H9 (cell line): ENCODE measurements at regions not wholly inside any gene's neighbourhood (a gene's known extent, or its start where the extent isn't known, plus 50 kb on each side); places are given as distances from the start of the nearest gene placed in this dataset.

Source experiments
- DNase-seq: peaks from one replicate; pipeline ENCODE4 v3.0.0-alpha.2; 2017
- H2AFZ ChIP-seq: one replicate; pipeline ENCODE4 v1.6.1; 2013; ENCODE audit warnings: mild to moderate bottlenecking, low read length, control low read depth, moderate library complexity
- H2AK5ac ChIP-seq: 2 replicates; pipeline ENCODE4 v1.6.1; 2013; ENCODE audit warnings: low read length, control low read depth, mixed read lengths; ENCODE audit not compliant: insufficient read length
- H2BK120ac ChIP-seq: one replicate; pipeline ENCODE4 v1.6.1; 2013; ENCODE audit warnings: low read depth, mild to moderate bottlenecking, low read length, control low read depth, inconsistent platforms; ENCODE audit not compliant: poor library complexity, severe bottlenecking
- H2BK12ac ChIP-seq: 2 replicates; pipeline ENCODE4 v1.6.1; 2013; ENCODE audit warnings: low read length, control low read depth, mixed read lengths, low read depth; ENCODE audit not compliant: insufficient read length
- H2BK15ac ChIP-seq: 2 replicates; pipeline ENCODE4 v1.6.1; 2013; ENCODE audit warnings: low read depth, low read length, control low read depth
- H2BK20ac ChIP-seq: one replicate; pipeline ENCODE4 v1.6.1; 2013; ENCODE audit warnings: low read depth, mild to moderate bottlenecking, low read length, control low read depth, inconsistent platforms; ENCODE audit not compliant: poor library complexity, severe bottlenecking
- H2BK5ac ChIP-seq: 2 replicates; pipeline ENCODE4 v1.6.1; 2013; ENCODE audit warnings: low read length, control low read depth, mixed read lengths; ENCODE audit not compliant: insufficient read length
- H3K14ac ChIP-seq: 2 replicates; pipeline ENCODE4 v1.6.1; 2013; ENCODE audit warnings: low read length, control low read depth; ENCODE audit not compliant: insufficient read depth
- H3K18ac ChIP-seq: 2 replicates; pipeline ENCODE4 v1.6.1; 2013; ENCODE audit warnings: low read depth, mild to moderate bottlenecking, mixed read lengths, low read length, control low read depth; ENCODE audit not compliant: insufficient read length
- H3K23ac ChIP-seq: 2 replicates; pipeline ENCODE4 v1.6.1; 2013; ENCODE audit warnings: low read length, control low read depth, mixed read lengths, low read depth; ENCODE audit not compliant: insufficient read length
- H3K23me2 ChIP-seq: 2 replicates; pipeline ENCODE4 v1.6.1; 2013; ENCODE audit warnings: low read depth, mild to moderate bottlenecking, mixed read lengths, low read length, control low read depth; ENCODE audit not compliant: insufficient read length, poor library complexity, severe bottlenecking
- H3K27ac ChIP-seq: 2 replicates; pipeline ENCODE4 v1.5.1; 2013; ENCODE audit warnings: low read length, control low read depth, mixed read lengths, low read depth; ENCODE audit not compliant: insufficient read length
- H3K27me3 ChIP-seq: 2 replicates; pipeline ENCODE4 v1.6.1; 2013; ENCODE audit warnings: low read length, control low read depth, inconsistent platforms; ENCODE audit not compliant: insufficient read depth
- H3K4ac ChIP-seq: 2 replicates; pipeline ENCODE4 v1.6.1; 2013; ENCODE audit warnings: low read depth, mild to moderate bottlenecking, control low read depth, inconsistent platforms, low read length, moderate library complexity
- H3K4me1 ChIP-seq: 2 replicates; pipeline ENCODE4 v1.6.1; 2013; ENCODE audit warnings: low read length, control low read depth, inconsistent platforms; ENCODE audit not compliant: insufficient read depth
- H3K4me2 ChIP-seq: 2 replicates; pipeline ENCODE4 v1.6.1; 2013; ENCODE audit warnings: low read length, control low read depth, mixed read lengths; ENCODE audit not compliant: insufficient read length, insufficient read depth
- H3K56ac ChIP-seq: 2 replicates; pipeline ENCODE4 v1.6.1; 2013; ENCODE audit warnings: low read depth, mild to moderate bottlenecking, mixed read lengths, low read length, control low read depth; ENCODE audit not compliant: insufficient read length
- H3K79me1 ChIP-seq: 2 replicates; pipeline ENCODE4 v1.6.1; 2013; ENCODE audit warnings: low read depth, mild to moderate bottlenecking, moderate library complexity, low read length, control low read depth, inconsistent platforms; ENCODE audit not compliant: insufficient read depth, poor library complexity, severe bottlenecking
- H3K79me2 ChIP-seq: 2 replicates; pipeline ENCODE4 v1.6.1; 2013; ENCODE audit warnings: low read length, control low read depth, inconsistent platforms; ENCODE audit not compliant: insufficient read depth
- H3K9ac ChIP-seq: 2 replicates; pipeline ENCODE4 v1.6.1; 2013; ENCODE audit warnings: low read length, control low read depth, mixed read lengths; ENCODE audit not compliant: insufficient read length; ENCODE audit errors: extremely low read depth
- H3K9me3 ChIP-seq: one replicate; pipeline ENCODE4 v1.6.1; 2013; ENCODE audit warnings: low read depth, low read length, inconsistent platforms; ENCODE audit not compliant: control insufficient read depth
- H3T11ph ChIP-seq: one replicate; pipeline ENCODE4 v1.6.1; 2013; ENCODE audit warnings: mild to moderate bottlenecking, low read length, control low read depth, inconsistent platforms
- H4K20me1 ChIP-seq: one replicate; pipeline ENCODE4 v1.6.1; 2013; ENCODE audit not compliant: control insufficient read depth, insufficient read length, insufficient read depth
- H4K5ac ChIP-seq: 2 replicates; pipeline ENCODE4 v1.6.1; 2013; ENCODE audit warnings: low read depth, mild to moderate bottlenecking, mixed read lengths, low read length, control low read depth; ENCODE audit not compliant: insufficient read length
- H4K8ac ChIP-seq: replicated peaks from 2 replicates; pipeline ENCODE4 v1.6.1; 2013; ENCODE audit warnings: low read length, control low read depth, mixed read lengths, low read depth; ENCODE audit not compliant: insufficient read length
- H4K91ac ChIP-seq: 2 replicates; pipeline ENCODE4 v1.6.1; 2013; ENCODE audit warnings: low read depth, mild to moderate bottlenecking, moderate library complexity, mixed read lengths, low read length, control low read depth; ENCODE audit not compliant: insufficient read length
- H3K27ac Mint-ChIP-seq, 3 experiments: 2 replicates in 2 of 3; 3 replicates in 1 of 3; pipeline ENCODE4 v1.8.0; 2020 to 2021; ENCODE audit warnings: mixed read lengths in 3 of 3, mild to moderate bottlenecking in 1 of 3, moderate library complexity in 1 of 3
- H3K27me3 Mint-ChIP-seq: 2 replicates; pipeline ENCODE4 v1.8.0; 2021; ENCODE audit warnings: low read depth, mild to moderate bottlenecking, moderate library complexity, mixed read lengths
- H3K36me3 Mint-ChIP-seq, 3 experiments: 2 replicates in 2 of 3; 3 replicates in 1 of 3; pipeline ENCODE4 v1.8.0; 2020 to 2021; ENCODE audit warnings: low read depth in 3 of 3, mixed read lengths in 3 of 3; ENCODE audit not compliant: insufficient read depth in 1 of 3
- H3K4me1 Mint-ChIP-seq, 2 experiments: 2 replicates each; pipeline ENCODE4 v1.8.0; 2020; ENCODE audit warnings: mixed read lengths in 2 of 2
- H3K4me3 Mint-ChIP-seq, 2 experiments: 2 replicates in 1 of 2; 3 replicates in 1 of 2; pipeline ENCODE4 v1.8.0; 2020 to 2021; ENCODE audit warnings: mild to moderate bottlenecking in 2 of 2, mixed read lengths in 2 of 2, moderate library complexity in 1 of 2
- H3K9me3 Mint-ChIP-seq, 2 experiments: 2 replicates in 1 of 2; 3 replicates in 1 of 2; pipeline ENCODE4 v1.8.0; 2020; ENCODE audit warnings: mild to moderate bottlenecking in 2 of 2, mixed read lengths in 2 of 2, moderate library complexity in 1 of 2
- WGBS: extraction: QIAGEN DNeasy Blood & Tissue Kit; methylation state at CpG from one replicate; pipeline ENCODE4 v1.1.7; 2013; ENCODE audit warnings: missing lambda C conversion rate, low lambda C conversion rate, mixed read lengths; ENCODE audit not compliant: insufficient read length; ENCODE audit errors: extremely low coverage; 5-methylcytosine and 5-hydroxymethylcytosine counted together
- TF ChIP-seq, protein P1 (sequence below): fragments of 200-600 bp; sonication (generic); conservative IDR thresholded peaks from 3 replicates; pipeline ENCODE4 v1.8.0; 2021; ENCODE audit warnings: antibody characterized with exemption, mild to moderate bottlenecking

DNA sequence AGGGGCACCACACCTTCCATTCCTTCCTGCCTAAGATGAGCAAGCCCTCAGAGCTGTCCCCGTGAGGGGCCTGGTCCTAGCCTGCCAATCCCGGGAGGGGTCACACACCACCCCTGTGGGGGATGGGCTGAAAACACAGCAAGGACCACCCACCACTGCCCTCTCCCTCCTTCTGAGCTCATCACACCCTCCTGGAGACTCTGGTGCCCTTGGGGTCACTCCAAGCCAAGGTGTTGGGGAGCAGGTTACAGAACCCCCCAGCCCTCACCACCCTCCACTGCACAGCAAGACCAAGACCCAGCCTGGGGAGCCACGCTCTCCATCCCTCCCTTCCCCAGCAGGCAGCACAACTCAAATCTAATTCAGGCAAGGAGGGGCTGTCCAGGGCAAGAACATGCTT lies 60.5 kb upstream of the PPP1R26 start:
- Histone ChIP-seq H2AFZ (no peak overlapping the region), H2BK12ac (no peak overlapping the region), H3K9ac (no peak overlapping the region), H3K9me3 (no peaks in the 10 kb centered on the region), H2AK5ac (no peak overlapping the region), H2BK5ac (no peak overlapping the region), H2BK15ac (no peak overlapping the region), H3K23me2 (no peaks in the 10 kb centered on the region), H3K27ac (no peak overlapping the region), H3K14ac (no peak overlapping the region), H4K20me1 (no peaks in the 10 kb centered on the region), H3K79me1 (no peaks in the 10 kb centered on the region), H3K4me2 (no peak overlapping the region), H4K5ac (no peak overlapping the region), H3K56ac (no peak overlapping the region), H3K4ac (no peak overlapping the region), H3K23ac (no peak overlapping the region), H2BK20ac (no peak overlapping the region), H4K91ac (no peak overlapping the region), H3K27me3 (no peaks in the 10 kb centered on the region), H3K79me2 (no peaks in the 10 kb centered on the region), H4K8ac (no peak overlapping the region), H2BK120ac (no peak overlapping the region), H3T11ph (no peak overlapping the region), H3K18ac (no peak overlapping the region), H3K4me1 (no peaks in the 10 kb centered on the region)
- Mint-ChIP-seq H3K27me3 (peaks cover 3% of the 10 kb centered on the region), H3K9me3 (peaks cover 6 to 7% of the 10 kb centered on the region in 2 experiments), H3K27ac (no peak overlapping the region; a peak in 1 of 7 replicates), H3K36me3 (peaks cover 0 to 5% (median 4%) of the 10 kb centered on the region in 3 experiments; a peak in 2 of 7 replicates), H3K4me1 (peaks cover 14 to 28% of the 10 kb centered on the region in 2 experiments), H3K4me3 (no peak overlapping the region)
- no peak for DNase-seq
- no CpG with 5 or more reads among the region's 3 CpGs for WGBS
- TF ChIP-seq, protein P1, sequence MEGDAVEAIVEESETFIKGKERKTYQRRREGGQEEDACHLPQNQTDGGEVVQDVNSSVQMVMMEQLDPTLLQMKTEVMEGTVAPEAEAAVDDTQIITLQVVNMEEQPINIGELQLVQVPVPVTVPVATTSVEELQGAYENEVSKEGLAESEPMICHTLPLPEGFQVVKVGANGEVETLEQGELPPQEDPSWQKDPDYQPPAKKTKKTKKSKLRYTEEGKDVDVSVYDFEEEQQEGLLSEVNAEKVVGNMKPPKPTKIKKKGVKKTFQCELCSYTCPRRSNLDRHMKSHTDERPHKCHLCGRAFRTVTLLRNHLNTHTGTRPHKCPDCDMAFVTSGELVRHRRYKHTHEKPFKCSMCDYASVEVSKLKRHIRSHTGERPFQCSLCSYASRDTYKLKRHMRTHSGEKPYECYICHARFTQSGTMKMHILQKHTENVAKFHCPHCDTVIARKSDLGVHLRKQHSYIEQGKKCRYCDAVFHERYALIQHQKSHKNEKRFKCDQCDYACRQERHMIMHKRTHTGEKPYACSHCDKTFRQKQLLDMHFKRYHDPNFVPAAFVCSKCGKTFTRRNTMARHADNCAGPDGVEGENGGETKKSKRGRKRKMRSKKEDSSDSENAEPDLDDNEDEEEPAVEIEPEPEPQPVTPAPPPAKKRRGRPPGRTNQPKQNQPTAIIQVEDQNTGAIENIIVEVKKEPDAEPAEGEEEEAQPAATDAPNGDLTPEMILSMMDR = no peak
